ENCODE measurements at regions not wholly inside any gene's neighbourhood (a gene's known extent, or its start where the extent isn't known, plus 50 kb on each side); places are given as distances from the start of the nearest gene placed in this dataset.

DNA sequence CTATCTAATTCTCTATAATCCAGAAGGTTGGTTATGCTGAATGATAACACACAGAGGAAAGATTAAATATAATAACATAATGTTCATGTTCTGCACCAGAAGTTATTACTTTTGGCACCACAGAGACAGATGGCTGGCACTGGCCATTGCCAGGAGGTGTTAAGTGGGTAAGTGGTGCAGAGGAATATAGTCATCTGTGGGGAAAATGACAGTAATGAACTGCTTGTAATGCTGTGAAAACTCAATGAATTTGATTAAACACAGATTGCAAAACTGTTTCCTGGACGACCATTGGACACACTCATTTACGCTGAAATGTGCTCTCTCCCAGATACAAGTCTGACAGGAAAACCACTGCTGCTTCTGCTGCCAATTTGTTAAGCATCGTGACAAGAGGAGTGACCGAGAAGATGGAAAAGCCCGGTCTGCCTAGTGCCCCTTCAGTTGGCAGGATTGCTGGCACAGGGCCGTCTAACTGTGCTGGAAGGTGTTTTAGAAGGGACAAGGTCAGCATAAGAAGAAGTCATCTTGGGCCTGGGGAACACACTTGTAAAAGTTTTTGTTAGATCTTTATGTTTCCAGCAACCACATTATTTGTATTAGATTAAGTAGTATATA, 567.4 kb downstream of the CBLN4 start:
- TF ChIP-seq EP300 (IDR thresholded peaks at IDR 0.05): no peak
- TF ChIP-seq, protein P1, sequence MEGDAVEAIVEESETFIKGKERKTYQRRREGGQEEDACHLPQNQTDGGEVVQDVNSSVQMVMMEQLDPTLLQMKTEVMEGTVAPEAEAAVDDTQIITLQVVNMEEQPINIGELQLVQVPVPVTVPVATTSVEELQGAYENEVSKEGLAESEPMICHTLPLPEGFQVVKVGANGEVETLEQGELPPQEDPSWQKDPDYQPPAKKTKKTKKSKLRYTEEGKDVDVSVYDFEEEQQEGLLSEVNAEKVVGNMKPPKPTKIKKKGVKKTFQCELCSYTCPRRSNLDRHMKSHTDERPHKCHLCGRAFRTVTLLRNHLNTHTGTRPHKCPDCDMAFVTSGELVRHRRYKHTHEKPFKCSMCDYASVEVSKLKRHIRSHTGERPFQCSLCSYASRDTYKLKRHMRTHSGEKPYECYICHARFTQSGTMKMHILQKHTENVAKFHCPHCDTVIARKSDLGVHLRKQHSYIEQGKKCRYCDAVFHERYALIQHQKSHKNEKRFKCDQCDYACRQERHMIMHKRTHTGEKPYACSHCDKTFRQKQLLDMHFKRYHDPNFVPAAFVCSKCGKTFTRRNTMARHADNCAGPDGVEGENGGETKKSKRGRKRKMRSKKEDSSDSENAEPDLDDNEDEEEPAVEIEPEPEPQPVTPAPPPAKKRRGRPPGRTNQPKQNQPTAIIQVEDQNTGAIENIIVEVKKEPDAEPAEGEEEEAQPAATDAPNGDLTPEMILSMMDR (IDR thresholded peaks at IDR 0.05): no peak
- TF ChIP-seq POLR2A (IDR thresholded peaks at IDR 0.05): no peak
- no peak for TF ChIP-seq POLR2AphosphoS5 (IDR thresholded peaks at IDR 0.05)
